ENCODE measurements at regions not wholly inside any gene's neighbourhood (a gene's known extent, or its start where the extent isn't known, plus 50 kb on each side); places are given as distances from the start of the nearest gene placed in this dataset.

DNA sequence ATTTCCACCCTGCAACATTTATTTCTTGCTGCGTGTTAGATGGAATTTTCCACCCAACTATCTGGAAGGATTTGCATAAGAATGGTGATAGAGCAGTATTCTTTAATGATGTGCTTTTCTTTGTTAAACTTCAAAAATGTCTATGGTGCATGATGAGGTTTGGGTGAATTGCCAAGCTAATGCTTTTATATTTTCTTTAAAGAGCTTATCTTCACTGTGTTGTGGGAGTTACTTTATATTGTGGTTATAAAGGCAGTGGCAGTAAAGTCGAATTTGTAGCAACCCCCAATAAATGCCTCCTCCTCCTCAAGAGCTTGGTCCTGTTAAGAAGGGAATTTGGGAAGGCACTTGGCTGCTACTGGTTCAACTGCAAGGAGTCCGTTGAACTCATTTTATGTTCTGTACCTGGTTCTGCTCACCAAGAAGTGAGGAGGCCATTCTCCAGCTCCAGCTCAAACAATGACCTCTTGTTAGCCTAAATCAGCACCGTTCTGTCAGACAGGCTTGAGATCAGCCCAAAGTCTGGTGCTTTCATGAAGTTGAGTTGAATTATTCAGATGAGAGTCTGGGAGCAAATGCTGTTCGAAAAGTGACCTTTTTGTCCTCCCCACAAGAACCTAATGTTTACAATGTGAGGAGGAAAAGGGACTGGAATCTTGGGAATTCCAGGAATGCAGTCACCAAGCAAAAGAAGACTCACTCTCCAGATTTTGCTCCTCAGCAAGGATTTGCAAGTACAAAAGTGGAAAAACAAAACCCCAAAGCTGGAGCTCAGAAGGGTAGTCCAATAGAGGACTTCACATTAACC is 217.0 kb downstream of the TMEM38B start:
- Histone ChIP-seq H3K36me3 (ENCODE audit: control insufficient read depth in 2 of 4, insufficient read depth in 4 of 4, low read length in 3 of 4) (no peaks in the 10 kb centered on the region; a peak in 1 of 8 replicates), H2BK120ac (replicated peaks; ENCODE audit: low read depth, low read length) (no peak overlapping the region), H2AFZ (ENCODE audit: low read length) (peak overlapping the region; percentile 14; the same call in 1 of the 2 replicates), H3K4me2 (ENCODE audit: insufficient read depth in 1 of 2, low read depth in 2 of 2, low read length in 2 of 2) (peak overlapping the region; percentile 61 to 77), H3K4me3 (ENCODE audit: extremely low read depth in 1 of 4, insufficient read depth in 2 of 4, low read depth in 3 of 4, low read length in 4 of 4) (peak overlapping the region in 1 of 4 experiments; percentile 32; a peak in 2 of 8 replicates), H2BK5ac (ENCODE audit: low read depth, low read length) (peak overlapping the region; percentile 96), H4K91ac (replicated peaks; ENCODE audit: insufficient read length, low read length) (peak overlapping the region; percentile 38), H2BK20ac (ENCODE audit: low read length) (peak overlapping the region; percentile 97), H3K56ac (replicated peaks; ENCODE audit: insufficient read length, low read depth, low read length) (no peak overlapping the region), H3K23me2 (ENCODE audit: low read depth, low read length) (no peaks in the 10 kb centered on the region; the same call in 1 of the 2 replicates), H2BK12ac (ENCODE audit: low read depth, low read length) (peak overlapping the region; percentile 89; the same call in 1 of the 2 replicates), H4K5ac (ENCODE audit: insufficient read length, low read depth, low read length) (peak overlapping the region; percentile 26), H3K27ac (ENCODE audit: low read depth, low read length) (peak overlapping the region; percentile 89), H4K8ac (ENCODE audit: extremely low read depth, insufficient read depth, low read length) (no peak overlapping the region), H2AK5ac (ENCODE audit: low read depth, low read length) (peak overlapping the region; percentile 76; the same call in 1 of the 2 replicates), H3K23ac (ENCODE audit: insufficient read length) (no peak overlapping the region), H3K27me3 (replicated peaks in 1 of 4; ENCODE audit: control insufficient read depth in 3 of 4, extremely low read depth in 1 of 4, insufficient read depth in 3 of 4, low read length in 3 of 4) (no peaks in the 10 kb centered on the region), H3K4ac (replicated peaks; ENCODE audit: insufficient read length, low read depth, low read length) (no peak overlapping the region), H3K18ac (ENCODE audit: extremely low read depth, low read length) (peak overlapping the region; percentile 96), H4K20me1 (replicated peaks in 1 of 2; ENCODE audit: control insufficient read depth in 1 of 2, insufficient read depth in 2 of 2, low read length in 2 of 2) (no peaks in the 10 kb centered on the region), H3K9me3 (ENCODE audit: insufficient read depth in 2 of 2, low read depth in 1 of 2, low read length in 1 of 2) (no peaks in the 10 kb centered on the region), H3K79me2 (ENCODE audit: control insufficient read depth in 1 of 2, insufficient read depth in 2 of 2, low read length in 2 of 2) (no peaks in the 10 kb centered on the region), H3K9ac (replicated peaks in 1 of 4; ENCODE audit: extremely low read depth in 1 of 4, low read depth in 3 of 4, low read length in 3 of 4) (0 out of 7 replicates have a peak overlapping the region, but pooled peaks of 1 of the 4 experiments have one; percentile 0), H3K4me1 (replicated peaks in 1 of 4; ENCODE audit: control insufficient read depth in 3 of 4, insufficient read depth in 4 of 4, low read length in 3 of 4) (peaks cover 3 to 33% (median 23%) of the 10 kb centered on the region in 4 experiments), H3K79me1 (ENCODE audit: low read depth, low read length) (no peaks in the 10 kb centered on the region), H3K14ac (ENCODE audit: insufficient read length) (no peak overlapping the region), H2BK15ac (ENCODE audit: low read length) (peak overlapping the region; percentile 61; the same call in 1 of the 2 replicates)
- POLR2A ChIA-PET (ENCODE audit: partially characterized antibody) = interaction anchor here (0.6 to 2.2 kb wide), 6 partner anchors 10 to 123 kb away, joined by 3 to 5 read pairs (median 3); no protein-coding TSS in a partner anchor
- CTCF ChIA-PET (ENCODE audit: partially characterized antibody) = interaction anchor here (0.9 to 2.2 kb wide), 5 partner anchors 8 to 69 kb away, joined by 3 to 10 read pairs (median 6); no protein-coding TSS in a partner anchor
- peak in 1 of 2 experiments; percentile 41 for DNase-seq (ENCODE audit: low read depth in 1 of 2, low spot score in 2 of 2)
- 31% methylated on average over 5 of the region's 5 CpGs; no CpG with 5 or more reads in 1 of the 2 experiments for WGBS, 2 experiments (ENCODE audit: extremely low coverage in 1 of 2, insufficient coverage in 1 of 2, insufficient read length in 1 of 2, insufficient replicate concordance in 2 of 2, low coverage in 1 of 2, low lambda C conversion rate in 2 of 2, missing lambda C conversion rate in 1 of 2)
- FAIRE-seq = peak; percentile 89
- TF ChIP-seq SIRT6 (IDR thresholded peaks at IDR 0.05; ENCODE audit: low read length) (no peak), SP1 (IDR thresholded peaks at IDR 0.05; ENCODE audit: low read depth, low read length) (peak; percentile 84), TEAD4 (IDR thresholded peaks at IDR 0.05; ENCODE audit: low read depth, low read length) (peak; percentile 100), RBBP5 (IDR thresholded peaks at IDR 0.05; ENCODE audit: borderline replicate concordance, low read depth, low read length) (peak; percentile 96)

Measured in H1 (cell line).